HG03139 (cell line): ENCODE measurements at regions not wholly inside any gene's neighbourhood (a gene's known extent, or its start where the extent isn't known, plus 50 kb on each side); places are given as distances from the start of the nearest gene placed in this dataset.

Experiments
- ATAC-seq: cut with Tn5 transposase; IDR thresholded peaks from one replicate; pipeline ENCODE4 v1.9.1; 2021; ENCODE audit not compliant: unreplicated experiment

GRCh38 chr13:52975969-52976368 is 52.6 kb upstream of the OLFM4 start:
- ATAC-seq, result no peak

GRCh38 chr13:52975161-52975560 is 53.5 kb upstream of the OLFM4 start:
- no peak for ATAC-seq

- ATAC-seq, result no peak
Measured at GRCh38 chr13:52974711-52975110, 53.9 kb upstream of the OLFM4 start.

- no peak for ATAC-seq
Measured at GRCh38 chr13:52969373-52969772, 59.2 kb upstream of the OLFM4 start.

GRCh38 chr13:52968074-52968700 is 60.4 kb upstream of the OLFM4 start:
- peak; percentile 86 for ATAC-seq

- ATAC-seq, result no peak
Measured at GRCh38 chr13:52961987-52962386, 66.6 kb upstream of the OLFM4 start.

GRCh38 chr13:52961256-52961910 is 67.2 kb upstream of the OLFM4 start:
- ATAC-seq, result no peak

- ATAC-seq, result no peak
Measured at GRCh38 chr13:52955472-52955874, 73.1 kb upstream of the OLFM4 start.

- ATAC-seq, result no peak
Measured at GRCh38 chr13:52954838-52955237, 73.8 kb upstream of the OLFM4 start.

- ATAC-seq, result no peak
Measured at GRCh38 chr13:52950436-52950956, 78.1 kb upstream of the OLFM4 start.

GRCh38 chr13:52949742-52950141 is 78.9 kb upstream of the OLFM4 start:
- no peak for ATAC-seq

GRCh38 chr13:52949044-52949443 is 79.6 kb upstream of the OLFM4 start:
- no peak for ATAC-seq

- ATAC-seq, result no peak
Measured at GRCh38 chr13:52947921-52948373, 80.7 kb upstream of the OLFM4 start.

- ATAC-seq, result no peak
Measured at GRCh38 chr13:52945348-52945747, 83.3 kb upstream of the OLFM4 start.

GRCh38 chr13:52944697-52945096 is 83.9 kb upstream of the OLFM4 start:
- no peak for ATAC-seq

GRCh38 chr13:52938065-52938464 is 89.6 kb upstream of the PCDH8 start:
- no peak for ATAC-seq

- no peak for ATAC-seq
Measured at GRCh38 chr13:52936806-52937205, 88.4 kb upstream of the PCDH8 start.

- no peak for ATAC-seq
Measured at GRCh38 chr13:52934258-52934657, 85.8 kb upstream of the PCDH8 start.

GRCh38 chr13:52933547-52934210 is 85.2 kb upstream of the PCDH8 start:
- no peak for ATAC-seq

- ATAC-seq, result no peak
Measured at GRCh38 chr13:52933099-52933498, 84.7 kb upstream of the PCDH8 start.

GRCh38 chr13:52932649-52933048 is 84.2 kb upstream of the PCDH8 start:
- no peak for ATAC-seq
